Gastrocnemius medialis (tissue), 4 donors: ENCODE measurements at regions not wholly inside any gene's neighbourhood (a gene's known extent, or its start where the extent isn't known, plus 50 kb on each side); places are given as distances from the start of the nearest gene placed in this dataset.
"Not testable (repeated sequence)": the region's sequence is repeated elsewhere in the genome, so short reads cannot be mapped to it uniquely, and the experiment has no call there.

Source experiments
- ATAC-seq, 2 donors: fragments of 150-250 bp; one replicate each; pipeline ENCODE4 v1.9.1; 2016
- DNase-seq, 2 donors: peaks; one replicate each; pipeline ENCODE4 v3.0.0-alpha.2; 2019
- H3K27ac ChIP-seq, 4 donors: fragments of 200-600 bp; sonication (generic); 1 replicate in 1 of 4; 2 replicates in 3 of 4; pipeline ENCODE4 v1.5.1; 2016 to 2018; ENCODE audit warnings: mild to moderate bottlenecking in 2 of 4, moderate library complexity in 1 of 4
- H3K27me3 ChIP-seq, 3 donors: fragments of 200-600 bp; sonication (generic) in 2 of 3; 1 replicate in 1 of 3; 2 replicates in 2 of 3; pipeline versions ENCODE4 v1.5.1 to v1.6.0; 2016 to 2019; ENCODE audit warnings: mild to moderate bottlenecking in 1 of 3, moderate library complexity in 1 of 3
- H3K36me3 ChIP-seq, 2 donors: fragments of 200-600 bp; sonication (generic) in 1 of 2; one replicate each; pipeline ENCODE4 v1.5.1; 2017 to 2018
- H3K4me1 ChIP-seq, 2 donors: fragments of 200-600 bp; sonication (generic) in 1 of 2; one replicate each; pipeline ENCODE4 v1.5.1; 2016 to 2017; ENCODE audit warnings: mild to moderate bottlenecking in 2 of 2
- H3K4me3 ChIP-seq, 4 donors: fragments of 200-600 bp; sonication (generic) in 3 of 4; 1 replicate in 1 of 4; 2 replicates in 3 of 4; pipeline ENCODE4 v1.5.1; 2016 to 2019; ENCODE audit warnings: mild to moderate bottlenecking in 2 of 4
- H3K9me3 ChIP-seq, 3 donors: fragments of 200-600 bp; sonication (generic) in 2 of 3; 1 replicate in 1 of 3; 2 replicates in 2 of 3; pipeline ENCODE4 v1.5.1; 2016 to 2019
- CTCF ChIP-seq, 5 experiments: fragments of 450-650 bp in 3 of 5; fragments of 200-600 bp in 2 of 5; sonication (generic) in 2 of 5; IDR thresholded peaks in 4 of 5; conservative IDR thresholded peaks in 1 of 5; 1 replicate in 4 of 5; 2 replicates in 1 of 5; pipeline ENCODE4 v1.5.1; 2016 to 2019; ENCODE audit warnings: antibody characterized with exemption in 5 of 5, mild to moderate bottlenecking in 3 of 5, moderate library complexity in 3 of 5
- POLR2A ChIP-seq, 2 donors: fragments of 450-650 bp; IDR thresholded peaks; one replicate each; pipeline ENCODE4 v1.6.1; 2017; ENCODE audit warnings: antibody characterized with exemption in 2 of 2, mild to moderate bottlenecking in 2 of 2, moderate library complexity in 2 of 2
- in situ Hi-C, 4 donors: fragments of 200-750 bp; cut with MboI; loops; one replicate each; pipeline versions ENCODE4 v1.15.0 to v1.8.0; 2017; ENCODE audit warnings: low sequenced_read_pairs in 4 of 4
- intact Hi-C: fragments of 100-400 bp; cut with DNase I; formaldehyde crosslinking; loops from one replicate; pipeline ENCODE4 v1.15.1; 2023; ENCODE audit warnings: low total_unique reads

GRCh38 chr21:25169370-25169769 lies 437.9 kb downstream of the MRPL39 start:
- in situ Hi-C loops (no loop called here), intact Hi-C loops (no loop called here)

DNA sequence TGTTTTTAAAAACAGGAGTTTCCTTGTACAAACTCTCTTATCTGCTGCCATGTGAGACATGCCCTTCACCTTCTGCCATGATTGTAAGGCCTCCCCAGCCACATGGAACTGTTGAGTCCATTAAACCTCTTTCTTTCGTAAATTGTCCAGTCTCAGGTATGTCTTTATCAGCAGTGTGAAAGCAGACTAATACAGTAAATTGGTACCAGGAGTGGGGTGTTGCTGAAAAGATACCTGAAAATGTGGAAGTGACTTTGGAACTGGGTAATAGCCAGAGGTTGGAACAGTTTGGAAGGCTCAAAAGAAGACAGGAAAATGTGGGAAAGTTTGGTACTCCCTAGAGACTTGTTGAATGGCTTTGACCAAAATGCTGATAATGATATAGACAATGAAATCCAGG lies 440.4 kb downstream of the MRPL39 start:
- H3K36me3 ChIP-seq, H3K9me3 ChIP-seq, H3K4me3 ChIP-seq, in situ Hi-C loops, DNase-seq, ATAC-seq, intact Hi-C loops, H3K27me3 ChIP-seq, H3K27ac ChIP-seq, H3K4me1 ChIP-seq: not testable (repeated sequence)

More at GRCh38 chr21:25169370-25169769, 437.9 kb downstream of the MRPL39 start:
- Histone ChIP-seq H3K36me3 (no peaks in the 10 kb centered on the region), H3K9me3 (peaks cover 0 to 3% (median 0%) of the 10 kb centered on the region in 3 donors), H3K4me3 (no peak overlapping the region), H3K27ac (no peak overlapping the region), H3K27me3 (no peaks in the 10 kb centered on the region), H3K4me1 (no peaks in the 10 kb centered on the region)
- ATAC-seq (no peak), DNase-seq (no peak)
- TF ChIP-seq CTCF (IDR thresholded peaks at IDR 0.05 in 4 of 5, conservative IDR thresholded peaks at IDR 0.05 in 1 of 5), result no peak
- no peak for TF ChIP-seq POLR2A (IDR thresholded peaks at IDR 0.05)

- ATAC-seq (no peak), DNase-seq (no peak)
- Histone ChIP-seq H3K9me3 (no peaks in the 10 kb centered on the region), H3K4me3 (no peak overlapping the region), H3K4me1 (no peaks in the 10 kb centered on the region), H3K27ac (no peak overlapping the region), H3K27me3 (no peaks in the 10 kb centered on the region), H3K36me3 (no peaks in the 10 kb centered on the region)
- no peak for TF ChIP-seq CTCF (IDR thresholded peaks at IDR 0.05 in 4 of 5, conservative IDR thresholded peaks at IDR 0.05 in 1 of 5)
- TF ChIP-seq POLR2A (IDR thresholded peaks at IDR 0.05), result no peak
- intact Hi-C loops, result no loop called here
- in situ Hi-C loops, result no loop called here
Measured at GRCh38 chr21:25161571-25161970, 445.7 kb downstream of the MRPL39 start.

DNA sequence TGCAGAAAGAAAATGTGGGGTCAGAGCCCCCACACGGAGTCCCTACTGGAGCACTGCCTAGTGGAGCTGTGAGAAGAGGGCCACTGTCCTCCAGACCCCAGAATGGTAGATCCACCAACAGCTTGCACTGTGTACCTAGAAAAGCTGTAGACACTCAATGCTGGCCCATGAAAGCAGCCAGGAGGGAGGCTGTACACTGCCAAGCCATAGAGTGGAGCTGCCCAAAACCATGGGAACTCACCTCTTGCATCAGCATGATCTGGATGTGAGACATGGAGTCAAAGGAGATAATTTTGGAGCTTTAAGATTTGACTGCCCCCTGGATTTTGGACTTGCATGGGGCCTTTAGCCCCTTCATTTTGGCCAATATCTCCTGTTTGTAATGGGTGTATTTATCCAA lies 452.3 kb downstream of the MRPL39 start:
- DNase-seq, H3K27me3 ChIP-seq, H3K4me3 ChIP-seq, ATAC-seq, in situ Hi-C loops, H3K27ac ChIP-seq, H3K9me3 ChIP-seq, H3K4me1 ChIP-seq, H3K36me3 ChIP-seq, intact Hi-C loops: not testable (repeated sequence)

- no peak for TF ChIP-seq POLR2A (IDR thresholded peaks at IDR 0.05)
- no peak for TF ChIP-seq CTCF (IDR thresholded peaks at IDR 0.05 in 4 of 5, conservative IDR thresholded peaks at IDR 0.05 in 1 of 5)
- no peaks in the 10 kb centered on the region for H3K9me3 ChIP-seq
- H3K27ac ChIP-seq, result no peak overlapping the region
- H3K4me1 ChIP-seq, result no peaks in the 10 kb centered on the region
- in situ Hi-C loops, result no loop called here
- DNase-seq (no peak), ATAC-seq (no peak)
- no peaks in the 10 kb centered on the region for H3K36me3 ChIP-seq
- no peak overlapping the region for H3K4me3 ChIP-seq
- intact Hi-C loops, result no loop called here
- no peaks in the 10 kb centered on the region for H3K27me3 ChIP-seq
Measured at GRCh38 chr21:25149022-25149421, 458.3 kb downstream of the MRPL39 start.

DNA sequence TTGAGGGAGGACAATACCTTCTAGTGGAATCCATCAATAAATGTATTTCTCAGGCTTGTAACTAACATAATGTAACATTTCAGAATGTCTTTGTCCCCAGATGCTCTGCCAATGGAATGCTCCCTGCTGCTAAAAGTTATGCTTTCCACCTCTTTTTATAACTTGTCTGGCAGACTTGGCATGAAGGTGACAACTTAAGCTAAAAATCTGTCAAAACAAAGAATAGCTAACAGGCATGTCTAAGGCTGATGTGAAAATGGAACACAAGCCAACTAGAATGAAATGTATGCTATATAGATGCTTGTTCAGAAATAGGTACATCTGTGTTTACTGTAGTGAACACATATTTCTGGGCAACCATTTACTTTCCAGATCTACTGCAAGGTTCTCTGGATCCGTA lies 467.9 kb downstream of the MRPL39 start:
- Histone ChIP-seq H3K36me3 (no peaks in the 10 kb centered on the region), H3K9me3 (no peaks in the 10 kb centered on the region), H3K27ac (no peak overlapping the region), H3K4me3 (no peak overlapping the region), H3K27me3 (no peaks in the 10 kb centered on the region), H3K4me1 (no peaks in the 10 kb centered on the region)
- in situ Hi-C loops (no loop called here), intact Hi-C loops (no loop called here)
- TF ChIP-seq POLR2A (IDR thresholded peaks at IDR 0.05) (no peak), CTCF (IDR thresholded peaks at IDR 0.05 in 4 of 5, conservative IDR thresholded peaks at IDR 0.05 in 1 of 5) (no peak)
- DNase-seq (no peak), ATAC-seq (no peak)
